B cell (primary cell): ENCODE measurements at regions not wholly inside any gene's neighbourhood (a gene's known extent, or its start where the extent isn't known, plus 50 kb on each side); places are given as distances from the start of the nearest gene placed in this dataset.

Experiments used
- ATAC-seq: fragments of 200-7000 bp; cut with Tn5 transposase; one replicate; pipeline ENCODE4 v1.10.0; 2021; ENCODE audit warnings: low read depth, mild to moderate bottlenecking, moderate number of reproducible peaks, moderate library complexity
- CTCF ChIA-PET: fragments of 350-600 bp; sonication (Branson Sonifier 250); formaldehyde crosslinking; loops from one replicate; lab custom pipeline; 2021; ENCODE audit warnings: antibody characterized with exemption, inconsistent platforms; lab: Charles Lee
- POLR2A ChIA-PET: fragments of 350-600 bp; sonication (Branson Sonifier 250); formaldehyde crosslinking; loops from one replicate; lab custom pipeline; 2021; ENCODE audit warnings: antibody characterized with exemption; lab: Charles Lee
- DNase-seq: peaks from one replicate; pipeline ENCODE4 v3.0.0; 2013
- H2AFZ ChIP-seq: 2 replicates; pipeline ENCODE4 v1.6.1; 2012; ENCODE audit warnings: mild to moderate bottlenecking, low read depth, low read length; ENCODE audit not compliant: insufficient read depth, poor library complexity, severe bottlenecking
- H3K27ac ChIP-seq, 2 donors: 1 replicate in 1 of 2; 2 replicates in 1 of 2; pipeline ENCODE4 v1.5.1; 2012 to 2013; ENCODE audit warnings: low read length in 2 of 2, mild to moderate bottlenecking in 2 of 2, moderate library complexity in 1 of 2
- H3K27me3 ChIP-seq, 4 experiments: fragments of 200-600 bp in 1 of 4; sonication (generic) in 1 of 4; replicated peaks in 1 of 4; 1 replicate in 2 of 4; 2 replicates in 2 of 4; pipeline versions ENCODE4 v1.6.1 to v1.7.0; 2013 to 2016; ENCODE audit warnings: low read length in 3 of 4, mild to moderate bottlenecking in 2 of 4, mixed read lengths in 1 of 4, moderate library complexity in 1 of 4; ENCODE audit not compliant: insufficient read depth in 4 of 4, control insufficient read depth in 3 of 4; ENCODE audit errors: control extremely low read depth in 1 of 4
- H3K36me3 ChIP-seq, 2 experiments: replicated peaks in 1 of 2; 1 replicate in 1 of 2; 2 replicates in 1 of 2; pipeline versions ENCODE4 v1.6.1 to v1.7.1; 2013; ENCODE audit warnings: low read length in 1 of 2; ENCODE audit not compliant: insufficient read depth in 2 of 2, control insufficient read depth in 1 of 2; ENCODE audit errors: control extremely low read depth in 1 of 2, extremely low read depth in 1 of 2
- H3K4me1 ChIP-seq, 2 donors: fragments of 200-600 bp in 1 of 2; sonication (generic) in 1 of 2; 1 replicate in 1 of 2; 2 replicates in 1 of 2; pipeline versions ENCODE4 v1.5.1 to v1.6.1; 2013 to 2017; ENCODE audit warnings: low read length in 2 of 2; ENCODE audit not compliant: control insufficient read depth in 2 of 2, insufficient read depth in 2 of 2
- H3K4me2 ChIP-seq: replicated peaks from 2 replicates; pipeline ENCODE3; 2012; ENCODE audit warnings: mild to moderate bottlenecking, low read depth, low read length; ENCODE audit not compliant: poor library complexity, severe bottlenecking
- H3K4me3 ChIP-seq, 5 experiments: fragments of 200-600 bp in 1 of 5; sonication (generic) in 1 of 5; 1 replicate in 3 of 5; 2 replicates in 2 of 5; pipeline versions ENCODE4 v1.5.1 to v1.7.0; 2011 to 2016; ENCODE audit warnings: low read length in 4 of 5, mild to moderate bottlenecking in 4 of 5, low read depth in 2 of 5, control low read depth in 1 of 5, moderate library complexity in 1 of 5; ENCODE audit not compliant: insufficient read depth in 1 of 5; ENCODE audit errors: control extremely low read depth in 1 of 5, extremely low read depth in 1 of 5
- H3K79me2 ChIP-seq: fragments of 200-600 bp; sonication (generic); one replicate; pipeline ENCODE4 v1.6.0; 2016; ENCODE audit warnings: low read length; ENCODE audit not compliant: control insufficient read depth, insufficient read depth
- H3K9ac ChIP-seq: fragments of 200-600 bp; sonication (generic); 2 replicates; pipeline ENCODE4 v1.6.1; 2017; ENCODE audit warnings: mild to moderate bottlenecking, low read length, moderate library complexity
- H3K9me3 ChIP-seq, 3 donors: one replicate each; pipeline versions ENCODE4 v1.6.1 to v1.7.1; 2013; ENCODE audit warnings: low read length in 2 of 3; ENCODE audit not compliant: control insufficient read depth in 2 of 3, insufficient read depth in 1 of 3; ENCODE audit errors: control extremely low read depth in 1 of 3
- H4K20me1 ChIP-seq: 2 replicates; pipeline ENCODE4 v1.6.0; 2012; ENCODE audit warnings: mild to moderate bottlenecking, low read length; ENCODE audit not compliant: insufficient read depth, control insufficient read depth, poor library complexity, severe bottlenecking
- H3K27ac Mint-ChIP-seq: one replicate; pipeline ENCODE4 v1.8.0; 2021; ENCODE audit warnings: mixed read lengths
- H3K27me3 Mint-ChIP-seq: one replicate; pipeline ENCODE4 v1.8.0; 2021; ENCODE audit warnings: mixed read lengths
- H3K4me1 Mint-ChIP-seq: one replicate; pipeline ENCODE4 v1.8.0; 2021; ENCODE audit warnings: mixed read lengths
- H3K4me3 Mint-ChIP-seq: one replicate; pipeline ENCODE4 v1.8.0; 2021; ENCODE audit warnings: mixed read lengths
- H3K9me3 Mint-ChIP-seq: one replicate; pipeline ENCODE4 v1.8.0; 2022; ENCODE audit warnings: mixed read lengths; ENCODE audit not compliant: insufficient read depth
- EZH2 ChIP-seq: IDR thresholded peaks from 2 replicates; pipeline ENCODE4 v1.6.1; 2012; ENCODE audit warnings: borderline replicate concordance, low read depth, mild to moderate bottlenecking, moderate library complexity, low read length; ENCODE audit not compliant: insufficient read depth, poor library complexity, severe bottlenecking
- WGBS: methylation state at CpG from one replicate; pipeline ENCODE4 v1.1.5; 2013; ENCODE audit warnings: missing lambda C conversion rate; ENCODE audit not compliant: insufficient coverage; 5-methylcytosine and 5-hydroxymethylcytosine counted together
- intact Hi-C: fragments of 100-400 bp; cut with micrococcal nuclease; formaldehyde crosslinking; loops from one replicate; pipeline ENCODE4 v1.10.0; 2022
- TF ChIP-seq, protein P1 (sequence below): fragments of 200-600 bp; IDR thresholded peaks from one replicate; pipeline ENCODE4 v1.8.0; 2022; ENCODE audit warnings: antibody characterized with exemption, mild to moderate bottlenecking

DNA sequence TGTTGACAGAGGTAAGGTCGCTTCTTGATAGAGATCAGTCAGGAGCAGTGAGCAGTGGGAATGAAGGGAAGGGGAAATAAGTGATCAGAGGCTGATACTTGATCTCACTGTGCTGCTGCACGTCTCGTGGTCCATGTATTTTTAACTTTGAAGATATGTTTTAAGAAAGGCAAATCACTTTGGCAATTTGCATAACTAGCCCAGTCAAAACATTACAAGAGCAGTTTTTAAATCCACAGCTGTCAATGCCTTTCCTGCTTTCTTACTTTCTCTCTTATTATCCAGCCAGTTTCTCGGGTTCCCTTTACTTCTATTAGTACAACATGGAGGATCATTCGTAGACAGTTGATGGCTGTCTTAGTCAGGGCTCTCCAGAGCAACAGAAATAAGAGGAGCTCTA lies 472.8 kb downstream of the TMA16 start:
- DNase-seq (no peak), ATAC-seq (no peak)
- H3K9ac ChIP-seq = no peak overlapping the region
- no peak overlapping the region for H2AFZ ChIP-seq
- no peaks in the 10 kb centered on the region for H3K27me3 ChIP-seq
- no peak overlapping the region for H3K4me2 ChIP-seq
- intact Hi-C loops = no loop called here
- TF ChIP-seq EZH2 = no peak
- TF ChIP-seq, protein P1, sequence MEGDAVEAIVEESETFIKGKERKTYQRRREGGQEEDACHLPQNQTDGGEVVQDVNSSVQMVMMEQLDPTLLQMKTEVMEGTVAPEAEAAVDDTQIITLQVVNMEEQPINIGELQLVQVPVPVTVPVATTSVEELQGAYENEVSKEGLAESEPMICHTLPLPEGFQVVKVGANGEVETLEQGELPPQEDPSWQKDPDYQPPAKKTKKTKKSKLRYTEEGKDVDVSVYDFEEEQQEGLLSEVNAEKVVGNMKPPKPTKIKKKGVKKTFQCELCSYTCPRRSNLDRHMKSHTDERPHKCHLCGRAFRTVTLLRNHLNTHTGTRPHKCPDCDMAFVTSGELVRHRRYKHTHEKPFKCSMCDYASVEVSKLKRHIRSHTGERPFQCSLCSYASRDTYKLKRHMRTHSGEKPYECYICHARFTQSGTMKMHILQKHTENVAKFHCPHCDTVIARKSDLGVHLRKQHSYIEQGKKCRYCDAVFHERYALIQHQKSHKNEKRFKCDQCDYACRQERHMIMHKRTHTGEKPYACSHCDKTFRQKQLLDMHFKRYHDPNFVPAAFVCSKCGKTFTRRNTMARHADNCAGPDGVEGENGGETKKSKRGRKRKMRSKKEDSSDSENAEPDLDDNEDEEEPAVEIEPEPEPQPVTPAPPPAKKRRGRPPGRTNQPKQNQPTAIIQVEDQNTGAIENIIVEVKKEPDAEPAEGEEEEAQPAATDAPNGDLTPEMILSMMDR = no peak
- H3K36me3 ChIP-seq = no peaks in the 10 kb centered on the region
- POLR2A ChIA-PET = no interaction called here
- H3K27ac ChIP-seq = no peak overlapping the region
- no peak overlapping the region for H3K4me3 ChIP-seq
- peaks cover 0 to 3% (median 0%) of the 10 kb centered on the region in 3 donors for H3K9me3 ChIP-seq
- Mint-ChIP-seq H3K9me3 (no peaks in the 10 kb centered on the region), H3K4me1 (no peaks in the 10 kb centered on the region), H3K27ac (no peak overlapping the region), H3K4me3 (no peak overlapping the region), H3K27me3 (peaks cover 7% of the 10 kb centered on the region)
- WGBS = 57% methylated on average over 1 of the region's 5 CpGs
- H3K4me1 ChIP-seq = no peaks in the 10 kb centered on the region
- CTCF ChIA-PET = no interaction called here
- no peaks in the 10 kb centered on the region for H3K79me2 ChIP-seq
- no peaks in the 10 kb centered on the region for H4K20me1 ChIP-seq

DNA sequence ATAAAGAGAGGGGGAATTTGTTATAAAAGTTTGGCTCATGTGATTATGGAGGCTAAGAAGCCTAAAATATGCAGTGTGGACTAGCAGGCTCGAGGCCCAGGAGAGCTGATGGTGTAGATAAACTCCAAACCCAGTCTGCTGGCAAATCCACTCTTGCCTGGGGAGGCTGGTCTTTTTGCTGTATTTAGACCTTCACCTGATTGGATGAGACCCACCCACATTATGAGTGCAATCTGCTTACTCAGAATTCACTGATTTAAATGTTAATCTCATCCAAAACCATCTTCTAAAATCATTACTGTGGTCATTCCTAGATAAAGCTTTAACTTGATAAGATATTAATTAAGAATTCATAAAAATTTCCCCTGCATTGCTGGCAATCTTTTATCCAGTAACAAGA lies 473.2 kb downstream of the TMA16 start:
- Histone ChIP-seq H4K20me1 (no peaks in the 10 kb centered on the region), H3K27ac (no peak overlapping the region), H3K27me3 (no peaks in the 10 kb centered on the region), H3K79me2 (no peaks in the 10 kb centered on the region), H2AFZ (no peak overlapping the region), H3K4me1 (no peaks in the 10 kb centered on the region), H3K4me2 (no peak overlapping the region), H3K4me3 (no peak overlapping the region), H3K9me3 (peaks cover 0 to 3% (median 0%) of the 10 kb centered on the region in 3 donors), H3K36me3 (no peaks in the 10 kb centered on the region), H3K9ac (no peak overlapping the region)
- no peak overlapping the region for H3K27ac Mint-ChIP-seq
- no peaks in the 10 kb centered on the region for H3K9me3 Mint-ChIP-seq
- H3K4me1 Mint-ChIP-seq = no peaks in the 10 kb centered on the region
- DNase-seq (no peak), ATAC-seq (no peak)
- WGBS = 33% methylated on average over 1 of the region's 1 CpG
- TF ChIP-seq EZH2 = no peak
- TF ChIP-seq, protein P1 = no peak
- intact Hi-C loops = no loop called here
- no peak overlapping the region for H3K4me3 Mint-ChIP-seq
- H3K27me3 Mint-ChIP-seq = peaks cover 7% of the 10 kb centered on the region
- POLR2A ChIA-PET = no interaction called here
- CTCF ChIA-PET = no interaction called here
